ENCODE measurements at regions not wholly inside any gene's neighbourhood (a gene's known extent, or its start where the extent isn't known, plus 50 kb on each side); places are given as distances from the start of the nearest gene placed in this dataset.

GRCh38 chr1:56436296-56436695, 143.1 kb downstream of the PLPP3 start:
- no peak for TF ChIP-seq CTCF (IDR thresholded peaks at IDR 0.05; ENCODE audit: low read depth, low read length, missing control alignments)
- no peak overlapping the region for H3K4me3 ChIP-seq (replicated peaks; ENCODE audit: low read depth, low read length)
- DNase-seq (ENCODE audit: extremely low read depth, low read depth): no peak

- no peak overlapping the region for H3K4me3 ChIP-seq (replicated peaks; ENCODE audit: low read depth, low read length)
- DNase-seq (ENCODE audit: extremely low read depth, low read depth): no peak
- TF ChIP-seq CTCF (IDR thresholded peaks at IDR 0.05; ENCODE audit: low read depth, low read length, missing control alignments): no peak
Measured at GRCh38 chr1:56435434-56436262, 143.7 kb downstream of the PLPP3 start.

- TF ChIP-seq CTCF (IDR thresholded peaks at IDR 0.05; ENCODE audit: low read depth, low read length, missing control alignments): peak; percentile 20
- H3K4me3 ChIP-seq (replicated peaks; ENCODE audit: low read depth, low read length): no peak overlapping the region
- DNase-seq (ENCODE audit: extremely low read depth, low read depth): no peak
Measured at GRCh38 chr1:56434740-56435139, 144.6 kb downstream of the PLPP3 start.

GRCh38 chr1:56434025-56434424, 145.3 kb downstream of the PLPP3 start:
- TF ChIP-seq CTCF (IDR thresholded peaks at IDR 0.05; ENCODE audit: low read depth, low read length, missing control alignments): no peak
- no peak overlapping the region for H3K4me3 ChIP-seq (replicated peaks; ENCODE audit: low read depth, low read length)
- no peak for DNase-seq (ENCODE audit: extremely low read depth, low read depth)

- no peak overlapping the region for H3K4me3 ChIP-seq (replicated peaks; ENCODE audit: low read depth, low read length)
- DNase-seq (ENCODE audit: extremely low read depth, low read depth): no peak
- TF ChIP-seq CTCF (IDR thresholded peaks at IDR 0.05; ENCODE audit: low read depth, low read length, missing control alignments): no peak
Measured at GRCh38 chr1:56433056-56433577, 146.2 kb downstream of the PLPP3 start.

- no peak overlapping the region for H3K4me3 ChIP-seq (replicated peaks; ENCODE audit: low read depth, low read length)
- no peak for TF ChIP-seq CTCF (IDR thresholded peaks at IDR 0.05; ENCODE audit: low read depth, low read length, missing control alignments)
- DNase-seq (ENCODE audit: extremely low read depth, low read depth): no peak
Measured at GRCh38 chr1:56432166-56432971, 147.0 kb downstream of the PLPP3 start.

All from HFF-Myc (cell line).